ENCODE measurements at regions not wholly inside any gene's neighbourhood (a gene's known extent, or its start where the extent isn't known, plus 50 kb on each side); places are given as distances from the start of the nearest gene placed in this dataset.

- no peak for DNase-seq (ENCODE audit: low read depth)
- no peak for TF ChIP-seq CTCF (IDR thresholded peaks at IDR 0.05; ENCODE audit: control insufficient read depth, extremely low read depth, insufficient read depth)
Observed at GRCh38 chr17:14444915-14445314, 144.0 kb downstream of the HS3ST3B1 start.

GRCh38 chr17:14442798-14443528 is 142.1 kb downstream of the HS3ST3B1 start:
- DNase-seq (ENCODE audit: low read depth): no peak
- H3K4me3 ChIP-seq (ENCODE audit: low read depth, low read length): no peak overlapping the region
- TF ChIP-seq CTCF (IDR thresholded peaks at IDR 0.05; ENCODE audit: control insufficient read depth, extremely low read depth, insufficient read depth): no peak

More at GRCh38 chr17:14444915-14445314, 144.0 kb downstream of the HS3ST3B1 start:
- no peak overlapping the region for H3K4me3 ChIP-seq (ENCODE audit: low read depth, low read length)

GRCh38 chr17:14437176-14437575 is 136.3 kb downstream of the HS3ST3B1 start:
- no peak overlapping the region for H3K4me3 ChIP-seq (ENCODE audit: low read depth, low read length)
- no peak for DNase-seq (ENCODE audit: low read depth)
- TF ChIP-seq CTCF (IDR thresholded peaks at IDR 0.05; ENCODE audit: control insufficient read depth, extremely low read depth, insufficient read depth): no peak

GRCh38 chr17:14436266-14436665 is 135.4 kb downstream of the HS3ST3B1 start:
- no peak overlapping the region for H3K4me3 ChIP-seq (ENCODE audit: low read depth, low read length)
- DNase-seq (ENCODE audit: low read depth): no peak
- TF ChIP-seq CTCF (IDR thresholded peaks at IDR 0.05; ENCODE audit: control insufficient read depth, extremely low read depth, insufficient read depth): no peak

GRCh38 chr17:14434506-14434905 is 133.6 kb downstream of the HS3ST3B1 start:
- H3K4me3 ChIP-seq (ENCODE audit: low read depth, low read length): no peak overlapping the region
- no peak for DNase-seq (ENCODE audit: low read depth)
- TF ChIP-seq CTCF (IDR thresholded peaks at IDR 0.05; ENCODE audit: control insufficient read depth, extremely low read depth, insufficient read depth): no peak

- DNase-seq (ENCODE audit: low read depth): no peak
- TF ChIP-seq CTCF (IDR thresholded peaks at IDR 0.05; ENCODE audit: control insufficient read depth, extremely low read depth, insufficient read depth): no peak
- no peak overlapping the region for H3K4me3 ChIP-seq (ENCODE audit: low read depth, low read length)
Observed at GRCh38 chr17:14432079-14432478, 131.2 kb downstream of the HS3ST3B1 start.

GRCh38 chr17:14429084-14429483 is 128.2 kb downstream of the HS3ST3B1 start:
- DNase-seq (ENCODE audit: low read depth): no peak
- TF ChIP-seq CTCF (IDR thresholded peaks at IDR 0.05; ENCODE audit: control insufficient read depth, extremely low read depth, insufficient read depth): no peak
- H3K4me3 ChIP-seq (ENCODE audit: low read depth, low read length): no peak overlapping the region
